HG02981 (cell line): ENCODE measurements at regions not wholly inside any gene's neighbourhood (a gene's known extent, or its start where the extent isn't known, plus 50 kb on each side); places are given as distances from the start of the nearest gene placed in this dataset.
"Not testable (repeated sequence)": the region's sequence is repeated elsewhere in the genome, so short reads cannot be mapped to it uniquely, and the experiment has no call there.

Experiments
- ATAC-seq: cut with Tn5 transposase; IDR thresholded peaks from one replicate; pipeline ENCODE4 v1.9.1; 2021; ENCODE audit warnings: mild to moderate bottlenecking, moderate library complexity; ENCODE audit not compliant: unreplicated experiment

DNA sequence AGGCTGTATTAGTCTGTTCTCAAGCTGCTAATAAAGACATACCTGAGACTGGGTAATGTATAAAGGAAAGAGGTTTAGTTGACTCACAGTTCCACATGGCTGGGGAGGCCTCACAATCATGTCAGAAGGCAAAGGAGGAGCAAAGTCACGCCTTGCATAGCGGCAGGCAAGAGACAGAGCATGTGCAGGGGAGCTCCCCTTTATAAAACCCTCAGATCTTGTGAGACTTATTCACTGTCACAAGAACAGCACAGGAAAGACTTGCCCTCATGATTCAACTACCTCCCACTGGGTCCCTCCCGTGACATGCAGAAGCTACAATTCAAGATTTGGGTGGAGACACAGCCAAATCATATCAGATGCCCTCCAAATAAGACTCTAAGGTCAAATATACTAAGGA lies 139.4 kb upstream of the TOP1 start:
- ATAC-seq: not testable (repeated sequence)

DNA sequence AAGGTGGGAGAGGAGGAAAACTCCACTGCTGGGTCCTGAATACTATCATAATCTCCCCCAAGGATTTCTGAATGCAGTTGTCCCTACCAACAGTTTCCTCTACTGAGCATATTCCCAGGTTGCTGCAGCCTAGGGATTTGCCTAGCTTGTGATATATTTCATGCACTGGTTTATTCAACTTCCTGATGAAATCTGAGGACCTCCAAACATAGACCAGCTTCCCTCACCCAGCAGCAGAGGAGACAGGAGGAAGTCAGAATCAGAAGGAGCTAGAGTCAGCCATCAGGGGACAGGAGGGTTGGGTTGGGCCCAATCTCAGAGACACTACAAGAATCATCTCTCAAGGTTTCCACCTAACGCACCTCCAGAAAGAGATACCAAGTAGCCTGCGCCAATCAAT lies 138.4 kb upstream of the TOP1 start:
- no peak for ATAC-seq

DNA sequence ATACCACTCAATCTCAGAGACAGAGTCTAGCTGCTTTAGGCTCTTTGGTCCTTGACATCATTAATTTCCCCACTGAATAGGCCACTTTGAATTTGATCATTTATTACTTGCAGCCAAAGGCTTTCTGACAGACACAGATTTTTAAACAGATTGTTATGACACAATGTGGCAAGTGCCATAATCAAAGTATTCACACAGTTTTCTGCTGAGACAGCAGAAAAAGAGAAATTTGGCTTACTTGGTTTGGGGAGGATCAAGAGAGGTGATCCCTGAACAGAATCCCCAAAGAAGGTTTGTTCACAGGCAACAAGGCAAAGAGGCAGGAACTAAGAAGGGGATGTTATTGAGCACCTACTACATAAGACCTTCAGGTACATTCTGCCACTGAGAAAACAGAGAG lies 138.0 kb upstream of the TOP1 start:
- no peak for ATAC-seq

DNA sequence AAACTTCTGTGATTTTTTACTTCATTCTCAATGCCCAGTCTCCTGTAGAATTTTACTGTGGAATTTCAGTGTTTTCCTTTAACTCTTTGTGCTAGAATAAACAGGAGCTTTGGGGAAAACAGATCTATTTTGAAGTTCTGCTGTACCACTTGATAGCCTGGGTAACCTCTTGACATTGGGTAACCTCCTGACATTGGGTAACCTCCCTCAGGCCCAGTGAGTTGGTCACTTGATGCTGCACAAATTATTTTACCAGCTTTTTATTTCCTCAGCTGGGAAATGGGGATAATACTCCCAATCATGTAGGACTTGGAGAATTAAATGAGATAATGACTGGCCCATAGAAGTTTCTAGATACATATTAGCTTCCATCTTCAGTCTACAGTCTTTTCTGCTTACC lies 137.3 kb upstream of the TOP1 start:
- no peak for ATAC-seq

DNA sequence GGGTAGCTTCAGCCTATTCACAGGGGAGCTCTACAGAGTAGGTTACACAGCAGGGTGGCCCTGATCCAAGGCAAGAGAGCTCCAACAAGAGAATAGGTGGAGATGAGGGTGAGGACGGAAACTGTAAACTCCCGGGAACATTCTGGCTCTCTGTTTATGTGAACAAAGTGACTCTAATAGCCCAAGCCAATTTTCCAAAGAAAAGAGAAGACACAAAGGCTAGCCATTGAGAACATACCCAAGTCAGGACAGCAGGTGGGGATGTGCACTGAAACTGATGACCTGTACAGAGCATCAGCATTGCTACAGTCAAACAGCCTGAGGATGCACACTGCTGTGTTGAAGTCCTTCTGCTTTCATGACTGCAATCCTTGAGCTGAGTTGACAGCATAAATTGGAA lies 136.0 kb upstream of the TOP1 start:
- ATAC-seq: no peak

DNA sequence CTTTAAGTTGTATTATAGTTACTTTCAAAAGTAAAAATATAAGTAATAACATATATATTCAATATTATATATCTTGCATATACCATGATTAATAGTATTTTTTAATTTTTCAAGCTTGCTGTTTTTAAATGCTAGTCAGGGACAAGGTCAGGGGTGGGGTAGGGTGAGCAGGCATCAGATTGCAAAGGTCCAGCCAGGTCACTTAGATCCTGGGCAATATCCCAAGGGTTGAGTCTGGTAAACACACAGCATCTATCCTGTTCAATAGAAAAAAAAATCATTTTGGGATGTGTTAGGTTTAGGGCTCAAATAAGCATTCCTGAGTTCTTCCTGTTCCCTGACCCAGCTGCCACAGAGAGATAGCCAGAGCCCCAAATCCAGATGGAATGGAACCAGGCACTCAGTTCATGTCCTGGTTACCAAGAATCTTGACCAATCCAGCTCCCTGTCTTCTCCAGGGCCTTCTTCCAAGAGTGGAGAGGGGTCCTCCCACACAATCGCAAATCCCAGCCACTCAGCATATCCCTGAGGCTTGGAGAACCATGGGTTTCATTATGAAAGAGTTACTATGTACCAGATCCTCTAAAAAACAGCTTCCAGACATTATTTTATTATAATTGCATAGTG lies 134.9 kb upstream of the TOP1 start:
- no peak for ATAC-seq

DNA sequence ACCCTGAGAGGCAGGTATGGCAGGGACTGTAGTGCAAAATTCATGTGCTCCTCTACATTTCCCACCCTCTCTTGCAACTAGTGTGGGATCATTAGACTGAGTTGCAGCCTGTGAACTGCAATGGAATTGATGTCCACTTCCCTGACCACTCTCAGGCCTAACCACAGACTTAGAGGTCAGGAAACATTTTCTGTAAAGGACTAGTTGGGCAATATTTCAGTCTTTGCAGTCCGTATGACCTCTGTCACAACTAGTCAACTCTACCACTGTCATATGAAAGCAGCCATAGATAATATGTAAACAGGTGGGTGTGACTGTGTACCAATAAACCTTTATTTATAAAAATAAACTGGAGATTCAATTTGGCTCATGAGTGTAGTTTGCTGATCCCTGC lies 134.4 kb upstream of the TOP1 start:
- no peak for ATAC-seq

DNA sequence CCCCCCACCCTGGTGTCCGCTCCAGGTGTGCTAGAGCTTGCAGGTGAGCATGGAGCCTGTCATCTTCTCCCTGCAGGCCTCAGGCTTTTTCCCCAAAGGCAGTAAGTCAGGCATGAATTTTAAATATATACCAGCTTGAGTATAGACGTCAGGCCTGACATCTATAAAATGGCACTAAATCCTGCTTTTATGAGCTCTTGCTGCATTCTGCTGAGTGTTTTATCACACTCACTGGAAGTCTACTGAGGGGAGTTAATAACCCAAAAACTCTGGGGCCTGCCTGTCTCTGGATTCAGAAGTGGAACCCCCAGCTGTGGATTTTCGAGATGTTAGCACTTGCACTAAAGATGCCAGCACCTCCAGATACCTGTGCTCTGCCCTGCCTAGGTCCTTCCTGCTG lies 133.4 kb upstream of the TOP1 start:
- no peak for ATAC-seq

DNA sequence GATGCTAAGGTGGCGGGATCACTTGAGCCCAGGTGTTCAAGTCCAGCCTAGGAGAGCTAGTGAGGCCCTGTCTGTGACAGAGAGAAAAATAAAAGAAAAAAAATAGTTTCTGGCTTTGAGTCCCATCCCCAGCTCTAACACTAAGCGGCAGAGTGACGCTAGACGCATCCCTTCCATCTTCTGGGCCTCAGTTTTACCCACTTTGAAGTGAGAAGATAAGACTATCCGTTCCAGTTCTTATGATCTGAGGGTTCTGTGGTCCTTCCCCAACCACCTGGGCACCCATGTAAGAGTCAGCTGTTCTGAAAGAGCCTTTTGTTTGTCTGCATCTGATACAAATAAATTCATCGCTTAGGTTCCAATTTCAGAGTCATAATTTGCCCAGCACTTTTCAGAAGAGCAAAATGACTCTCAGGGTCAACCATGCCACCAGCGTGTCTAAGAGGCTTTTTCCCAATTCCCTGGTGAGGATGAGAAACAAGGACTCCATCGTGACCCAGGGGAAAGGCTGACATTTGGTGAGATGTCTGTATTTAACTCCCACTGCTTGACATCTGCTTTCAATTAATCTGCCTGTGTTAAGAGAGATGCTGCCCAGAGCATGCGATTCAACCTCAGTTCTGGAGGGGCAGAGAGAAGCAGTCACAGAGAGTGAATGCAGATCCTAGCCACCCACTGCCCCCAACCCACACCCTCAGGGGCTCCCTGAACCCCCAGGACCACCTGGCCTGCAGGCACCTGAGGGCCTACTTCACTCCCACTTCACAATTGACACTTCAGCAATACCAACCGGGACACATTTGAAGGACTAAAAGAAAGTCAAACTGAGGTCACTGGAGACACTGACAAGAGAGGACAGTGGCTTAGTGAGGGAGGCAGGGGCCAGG lies 131.6 kb upstream of the TOP1 start:
- no peak for ATAC-seq

DNA sequence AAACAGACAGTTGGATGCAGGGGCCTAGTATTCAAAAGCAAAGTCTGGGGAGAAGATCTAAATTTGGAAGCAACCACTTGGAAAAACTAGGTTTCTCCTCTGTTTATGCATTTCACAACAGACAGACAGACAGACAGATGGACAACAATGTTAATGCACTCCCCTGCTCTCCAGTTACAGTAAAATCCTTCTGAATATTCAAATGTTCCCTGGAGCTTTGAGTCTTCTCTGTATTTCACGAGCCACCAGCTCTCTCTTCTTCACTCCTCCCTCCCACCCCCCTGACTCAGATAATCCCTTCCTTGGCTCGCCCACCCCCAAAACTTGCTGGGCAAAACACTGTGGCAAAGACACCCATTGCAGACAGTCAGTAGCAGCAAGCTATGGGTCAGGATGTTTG lies 129.3 kb upstream of the TOP1 start:
- no peak for ATAC-seq

DNA sequence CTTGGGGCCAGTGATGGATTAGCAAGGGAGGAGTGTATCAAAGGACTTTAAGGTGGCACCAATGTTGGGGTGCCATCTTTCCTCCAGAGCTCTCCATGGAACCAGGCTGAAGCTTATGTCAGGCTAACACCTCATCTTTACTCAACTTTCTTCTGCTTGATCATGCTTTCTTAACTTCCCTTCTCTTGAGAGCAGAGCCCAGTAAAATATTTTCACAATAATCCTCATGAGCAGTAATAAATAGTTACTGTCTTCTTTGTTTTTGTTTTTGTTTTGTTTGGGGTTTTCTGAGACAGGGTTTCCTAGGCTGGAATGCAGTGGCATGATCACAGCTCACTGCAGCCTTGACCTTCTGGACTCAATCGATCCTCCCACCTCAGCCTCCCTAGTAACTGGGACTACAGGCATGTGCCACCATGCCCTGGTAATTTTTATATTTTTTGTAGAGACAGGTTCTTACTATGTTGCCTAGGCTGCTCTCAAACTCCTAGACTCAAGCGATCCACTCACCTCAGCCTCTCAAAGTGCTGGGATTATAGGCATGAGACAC lies 127.9 kb upstream of the TOP1 start:
- no peak for ATAC-seq

DNA sequence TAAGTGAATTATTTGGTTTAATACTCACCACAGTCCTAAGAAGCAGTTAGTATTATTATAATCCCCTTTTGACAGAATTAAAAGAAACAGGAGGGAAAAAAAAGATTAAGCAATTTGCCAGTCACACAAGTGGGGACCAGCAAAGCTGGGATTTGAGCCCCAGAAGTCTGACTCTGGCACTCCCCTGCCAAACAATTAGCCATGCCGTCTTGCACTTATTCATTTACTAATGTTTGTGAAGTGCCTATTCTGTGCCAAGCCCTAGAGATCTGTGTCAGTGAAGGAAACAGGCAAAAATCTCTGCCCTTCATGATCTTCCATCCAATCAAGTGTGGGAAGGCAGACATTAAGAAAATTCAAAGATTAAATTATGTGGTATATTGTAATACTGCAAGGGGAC lies 126.0 kb upstream of the TOP1 start:
- ATAC-seq: no peak

DNA sequence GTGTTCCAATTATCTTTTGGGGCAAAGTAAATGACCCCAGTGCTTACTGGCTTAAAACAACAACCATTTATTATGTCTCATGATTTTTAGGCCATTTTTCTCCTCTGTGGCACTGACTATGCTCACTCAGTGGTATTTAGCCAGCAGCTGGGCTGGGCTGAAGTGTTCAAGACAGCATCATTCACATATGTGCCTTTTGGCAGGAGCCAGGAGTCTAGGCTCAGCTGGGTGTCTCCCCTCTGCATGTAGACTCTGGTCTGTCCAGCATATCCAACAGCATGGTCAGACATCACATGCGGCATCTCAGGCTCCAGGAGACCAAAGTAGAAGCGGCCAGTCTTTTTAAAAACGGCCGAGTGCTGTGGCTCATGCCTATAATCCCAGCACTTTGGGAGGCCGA lies 120.3 kb upstream of the TOP1 start:
- ATAC-seq: no peak

DNA sequence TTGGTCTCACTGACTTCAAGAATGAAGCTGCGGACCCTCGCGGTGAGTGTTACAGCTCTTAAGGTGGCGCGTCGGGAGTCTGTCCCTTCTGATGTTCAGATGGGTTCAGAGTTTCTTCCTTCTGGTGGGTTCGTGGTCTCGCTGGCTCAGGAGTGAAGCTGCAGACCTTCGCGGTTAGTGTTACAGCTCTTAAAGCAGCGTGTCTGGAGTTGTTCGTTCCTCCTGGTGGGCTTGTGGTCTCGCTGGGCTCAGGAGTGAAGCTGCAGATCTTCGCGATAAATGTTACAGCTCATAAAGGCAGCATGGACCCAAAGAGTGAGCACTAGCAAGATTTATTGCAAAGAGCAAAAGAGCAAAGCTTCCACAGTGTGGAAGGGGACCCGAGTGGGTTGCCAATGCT lies 119.1 kb upstream of the TOP1 start:
- not testable (repeated sequence) for ATAC-seq

DNA sequence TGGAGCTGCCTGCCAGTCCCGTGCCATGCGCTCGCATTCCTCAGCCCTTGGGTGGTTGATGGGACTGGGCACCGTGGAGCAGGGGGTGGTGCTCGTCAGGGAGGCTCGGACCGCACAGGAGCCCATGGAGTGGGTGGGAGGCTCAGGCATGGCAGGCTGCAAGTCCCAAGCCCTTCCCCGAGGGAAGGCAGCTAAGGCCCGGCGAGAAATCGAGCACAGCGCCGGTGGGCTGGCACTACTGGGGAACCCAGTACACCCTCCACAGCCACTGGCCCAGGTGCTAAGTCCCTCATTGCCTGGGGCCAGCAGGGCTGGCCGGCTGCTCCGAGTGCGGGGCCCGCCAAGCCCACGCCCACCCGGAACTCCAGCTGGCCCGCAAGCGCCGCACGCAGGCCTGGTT lies 118.2 kb upstream of the TOP1 start:
- not testable (repeated sequence) for ATAC-seq

DNA sequence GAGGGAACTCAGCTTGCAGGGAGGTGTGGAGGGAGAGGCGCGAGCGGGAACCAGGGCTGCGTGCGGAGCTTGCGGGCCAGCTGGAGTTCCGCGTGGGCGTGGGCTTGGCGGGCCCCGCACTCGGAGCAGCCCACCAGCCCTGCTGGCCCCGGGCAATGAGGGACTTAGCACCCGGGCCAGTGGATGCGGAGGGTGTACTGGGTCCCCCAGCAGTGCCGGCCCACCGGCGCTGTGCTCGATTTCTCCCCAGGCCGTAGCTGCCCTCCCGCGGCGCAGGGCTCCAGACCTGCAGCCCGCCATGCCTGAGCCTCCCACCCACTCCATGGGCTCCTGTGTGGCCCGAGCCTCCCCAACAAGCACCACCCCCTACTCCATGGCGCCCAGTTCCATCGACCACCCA lies 117.5 kb upstream of the TOP1 start:
- not testable (repeated sequence) for ATAC-seq

DNA sequence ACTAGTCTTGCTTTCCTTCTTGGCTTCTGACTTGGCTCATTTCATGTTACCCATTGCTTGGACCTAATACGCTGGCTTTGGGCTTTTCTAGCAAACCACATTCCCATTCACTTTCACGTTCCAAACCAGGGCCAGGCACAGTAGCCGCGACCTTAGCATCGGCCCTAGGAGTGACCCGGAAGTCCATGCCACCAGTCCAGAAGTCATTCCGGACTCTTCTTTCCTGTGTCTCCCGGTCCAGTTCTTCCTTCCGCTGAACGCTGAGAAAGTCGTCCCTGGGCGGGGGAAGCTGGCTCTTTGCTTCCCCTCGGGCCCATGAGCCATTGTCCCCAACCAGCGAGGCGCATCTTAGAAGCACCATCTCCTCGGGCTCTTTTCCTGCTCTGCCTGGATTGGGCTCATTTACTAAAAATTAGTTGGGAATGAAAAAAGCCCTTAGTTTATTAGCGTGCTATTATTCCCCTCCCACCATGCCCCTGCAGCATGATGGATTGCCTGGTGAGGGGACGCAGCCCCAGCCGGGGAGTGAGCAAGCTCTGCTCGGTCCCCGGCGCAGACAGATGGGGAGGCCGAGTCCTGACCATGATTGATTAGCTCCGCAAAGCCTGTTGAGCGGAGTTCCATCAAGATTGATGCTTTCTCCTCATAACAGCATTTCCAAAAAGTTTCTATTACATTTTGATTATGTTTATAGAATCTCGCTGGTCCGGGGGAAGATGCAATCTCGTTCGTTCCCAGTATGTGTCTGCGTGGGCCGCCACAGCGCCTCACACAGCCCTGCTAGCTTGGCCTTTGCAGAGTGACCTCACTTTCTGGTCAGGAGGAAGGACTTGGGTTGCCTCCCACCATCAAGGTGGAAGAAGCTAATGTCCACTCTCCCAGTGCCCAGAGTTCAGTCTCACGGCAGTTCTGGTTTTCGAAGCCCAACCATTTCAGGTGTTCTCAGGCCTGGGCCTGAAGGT lies 115.1 kb upstream of the TOP1 start:
- no peak for ATAC-seq

DNA sequence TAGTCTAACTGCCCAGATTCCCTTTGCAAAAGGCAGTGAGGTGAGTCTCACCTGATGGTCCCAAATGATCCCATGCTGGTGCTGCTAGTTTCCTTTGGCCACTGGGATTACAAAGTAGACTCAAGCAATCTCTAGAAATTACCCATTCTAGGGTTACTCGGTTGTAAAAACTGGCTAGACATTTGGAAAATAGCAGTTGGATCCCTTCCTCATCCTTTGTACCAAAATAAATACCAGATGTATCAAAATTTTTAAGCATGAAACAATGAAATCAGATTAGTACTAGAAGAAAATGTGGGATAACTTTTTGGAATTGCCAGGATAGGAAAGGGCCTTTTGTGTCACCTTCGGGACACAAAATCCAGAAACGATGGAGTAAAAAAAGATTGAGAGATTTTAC lies 112.9 kb upstream of the TOP1 start:
- no peak for ATAC-seq

DNA sequence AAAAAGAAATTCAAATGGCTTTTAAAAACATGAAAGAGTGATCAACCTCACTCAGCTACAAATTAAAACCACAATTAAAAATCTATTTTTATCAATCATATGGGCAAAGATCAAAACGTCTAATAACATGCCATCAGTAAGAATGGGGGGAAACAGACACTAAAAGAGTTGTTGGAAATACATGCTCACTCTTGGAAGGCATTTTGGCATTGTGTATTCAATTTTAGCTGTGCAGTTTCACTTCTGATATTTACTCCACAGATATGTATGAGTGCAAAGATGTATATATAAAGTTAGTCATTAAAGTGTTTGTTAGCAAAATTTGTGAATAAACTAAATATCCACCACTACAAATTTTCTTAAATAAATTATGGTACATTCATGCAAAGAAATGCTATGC lies 112.3 kb upstream of the TOP1 start:
- no peak for ATAC-seq

DNA sequence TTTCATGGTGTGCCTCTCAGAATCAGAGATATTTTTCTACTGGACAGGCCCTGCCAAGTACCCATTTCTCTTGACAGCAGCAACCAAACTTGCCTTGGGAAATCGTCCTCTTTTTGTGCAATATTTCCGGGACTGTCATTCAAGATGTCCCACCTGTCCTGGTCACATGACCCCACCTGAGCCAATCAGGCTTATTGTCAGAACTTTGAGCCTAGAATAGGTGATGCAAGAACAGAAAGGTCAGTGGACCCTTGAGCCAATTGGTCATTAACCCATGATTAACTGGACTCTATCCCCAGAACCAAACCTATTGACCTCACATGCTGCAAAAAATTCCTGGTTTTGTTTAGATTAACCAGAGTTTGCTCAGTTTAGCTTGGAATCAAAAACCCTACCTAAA lies 108.3 kb upstream of the TOP1 start:
- no peak for ATAC-seq

DNA sequence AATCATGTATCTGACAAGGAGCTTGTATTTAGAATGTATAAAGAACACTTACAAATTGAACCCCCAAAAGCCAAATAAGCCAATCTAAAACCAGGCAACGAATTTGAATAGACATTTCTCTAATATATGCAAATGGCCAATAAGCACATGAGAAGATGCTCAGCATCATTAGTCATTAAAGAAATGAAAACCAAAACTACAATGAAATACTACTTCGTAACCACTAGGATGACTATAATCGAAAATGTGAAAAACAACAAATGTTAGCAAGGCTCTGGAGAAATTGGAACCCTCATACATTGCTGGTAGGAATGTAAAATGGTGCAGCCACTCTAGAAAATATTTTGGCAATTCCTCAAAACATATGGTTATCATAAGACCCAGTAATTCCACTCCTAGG lies 105.8 kb upstream of the TOP1 start:
- ATAC-seq: no peak
